GM12864 (cell line): ENCODE measurements at regions not wholly inside any gene's neighbourhood (a gene's known extent, or its start where the extent isn't known, plus 50 kb on each side); places are given as distances from the start of the nearest gene placed in this dataset.

Experiments used
- DNase-seq: peaks from one replicate; pipeline ENCODE4 v3.0.0-alpha.2; 2011; ENCODE audit warnings: low read depth
- H3K4me3 ChIP-seq: 2 replicates; pipeline ENCODE4 v1.5.1; 2011; ENCODE audit warnings: mild to moderate bottlenecking, low read depth, low read length, control low read depth
- CTCF ChIP-seq: IDR thresholded peaks from 2 replicates; pipeline ENCODE4 v1.5.1; 2011; ENCODE audit warnings: low read depth, mild to moderate bottlenecking, moderate library complexity, low read length, control low read depth, inconsistent platforms; ENCODE audit errors: missing control alignments

GRCh38 chr2:40507432-40507831, 55.5 kb upstream of the SLC8A1 start:
- H3K4me3 ChIP-seq = no peak overlapping the region
- no peak for TF ChIP-seq CTCF
- peak; percentile 12 for DNase-seq

- no peak for TF ChIP-seq CTCF
- no peak overlapping the region for H3K4me3 ChIP-seq
- DNase-seq = no peak
These were observed 58.4 kb upstream of the SLC8A1 start for GRCh38 chr2:40510304-40510703.

GRCh38 chr2:40511661-40512213, 59.8 kb upstream of the SLC8A1 start:
- no peak for DNase-seq
- H3K4me3 ChIP-seq = no peak overlapping the region
- TF ChIP-seq CTCF = no peak

GRCh38 chr2:40512256-40512655, 60.4 kb upstream of the SLC8A1 start:
- DNase-seq = no peak
- H3K4me3 ChIP-seq = no peak overlapping the region
- no peak for TF ChIP-seq CTCF

GRCh38 chr2:40513201-40513600, 61.3 kb upstream of the SLC8A1 start:
- no peak overlapping the region for H3K4me3 ChIP-seq
- no peak for DNase-seq
- TF ChIP-seq CTCF = no peak

- no peak for TF ChIP-seq CTCF
- no peak for DNase-seq
- no peak overlapping the region for H3K4me3 ChIP-seq
These were observed 64.7 kb upstream of the SLC8A1 start for GRCh38 chr2:40516604-40517003.

- no peak for DNase-seq
- H3K4me3 ChIP-seq = no peak overlapping the region
- TF ChIP-seq CTCF = no peak
These were observed 76.7 kb upstream of the SLC8A1 start for GRCh38 chr2:40528564-40528963.
